ENCODE measurements at regions not wholly inside any gene's neighbourhood (a gene's known extent, or its start where the extent isn't known, plus 50 kb on each side); places are given as distances from the start of the nearest gene placed in this dataset.

DNA sequence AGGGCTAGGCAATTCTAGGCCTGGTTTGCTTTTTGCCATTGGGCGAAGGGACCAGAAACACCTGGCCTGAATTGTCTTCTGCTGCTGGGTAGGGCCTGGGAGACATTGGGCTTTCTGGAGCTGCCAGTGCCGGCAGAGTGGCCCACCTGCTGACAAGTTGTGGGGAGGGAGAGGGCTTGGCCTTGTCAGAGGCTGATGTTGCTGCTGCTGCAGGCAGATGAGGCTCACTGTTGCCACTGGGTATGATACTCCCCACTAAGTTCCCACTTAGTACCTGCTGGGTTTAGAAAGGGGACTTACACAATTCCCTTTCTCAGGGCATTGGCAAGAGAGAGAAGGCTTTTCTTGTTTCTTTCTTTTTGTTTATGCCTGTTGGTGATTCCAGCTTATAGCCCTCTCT, 289.6 kb upstream of the NPVF start:
- TF ChIP-seq SPI1 (IDR thresholded peaks at IDR 0.05; ENCODE audit: borderline replicate concordance, low read depth) (no peak), POLR2AphosphoS5 (IDR thresholded peaks at IDR 0.05; ENCODE audit: low read depth) (no peak), GABPA (IDR thresholded peaks at IDR 0.05; ENCODE audit: low read depth) (no peak)
- TF ChIP-seq, protein P1, sequence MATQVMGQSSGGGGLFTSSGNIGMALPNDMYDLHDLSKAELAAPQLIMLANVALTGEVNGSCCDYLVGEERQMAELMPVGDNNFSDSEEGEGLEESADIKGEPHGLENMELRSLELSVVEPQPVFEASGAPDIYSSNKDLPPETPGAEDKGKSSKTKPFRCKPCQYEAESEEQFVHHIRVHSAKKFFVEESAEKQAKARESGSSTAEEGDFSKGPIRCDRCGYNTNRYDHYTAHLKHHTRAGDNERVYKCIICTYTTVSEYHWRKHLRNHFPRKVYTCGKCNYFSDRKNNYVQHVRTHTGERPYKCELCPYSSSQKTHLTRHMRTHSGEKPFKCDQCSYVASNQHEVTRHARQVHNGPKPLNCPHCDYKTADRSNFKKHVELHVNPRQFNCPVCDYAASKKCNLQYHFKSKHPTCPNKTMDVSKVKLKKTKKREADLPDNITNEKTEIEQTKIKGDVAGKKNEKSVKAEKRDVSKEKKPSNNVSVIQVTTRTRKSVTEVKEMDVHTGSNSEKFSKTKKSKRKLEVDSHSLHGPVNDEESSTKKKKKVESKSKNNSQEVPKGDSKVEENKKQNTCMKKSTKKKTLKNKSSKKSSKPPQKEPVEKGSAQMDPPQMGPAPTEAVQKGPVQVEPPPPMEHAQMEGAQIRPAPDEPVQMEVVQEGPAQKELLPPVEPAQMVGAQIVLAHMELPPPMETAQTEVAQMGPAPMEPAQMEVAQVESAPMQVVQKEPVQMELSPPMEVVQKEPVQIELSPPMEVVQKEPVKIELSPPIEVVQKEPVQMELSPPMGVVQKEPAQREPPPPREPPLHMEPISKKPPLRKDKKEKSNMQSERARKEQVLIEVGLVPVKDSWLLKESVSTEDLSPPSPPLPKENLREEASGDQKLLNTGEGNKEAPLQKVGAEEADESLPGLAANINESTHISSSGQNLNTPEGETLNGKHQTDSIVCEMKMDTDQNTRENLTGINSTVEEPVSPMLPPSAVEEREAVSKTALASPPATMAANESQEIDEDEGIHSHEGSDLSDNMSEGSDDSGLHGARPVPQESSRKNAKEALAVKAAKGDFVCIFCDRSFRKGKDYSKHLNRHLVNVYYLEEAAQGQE (IDR thresholded peaks at IDR 0.05; ENCODE audit: insufficient replicate concordance, low read depth) = no peak
- TF ChIP-seq, protein P2, sequence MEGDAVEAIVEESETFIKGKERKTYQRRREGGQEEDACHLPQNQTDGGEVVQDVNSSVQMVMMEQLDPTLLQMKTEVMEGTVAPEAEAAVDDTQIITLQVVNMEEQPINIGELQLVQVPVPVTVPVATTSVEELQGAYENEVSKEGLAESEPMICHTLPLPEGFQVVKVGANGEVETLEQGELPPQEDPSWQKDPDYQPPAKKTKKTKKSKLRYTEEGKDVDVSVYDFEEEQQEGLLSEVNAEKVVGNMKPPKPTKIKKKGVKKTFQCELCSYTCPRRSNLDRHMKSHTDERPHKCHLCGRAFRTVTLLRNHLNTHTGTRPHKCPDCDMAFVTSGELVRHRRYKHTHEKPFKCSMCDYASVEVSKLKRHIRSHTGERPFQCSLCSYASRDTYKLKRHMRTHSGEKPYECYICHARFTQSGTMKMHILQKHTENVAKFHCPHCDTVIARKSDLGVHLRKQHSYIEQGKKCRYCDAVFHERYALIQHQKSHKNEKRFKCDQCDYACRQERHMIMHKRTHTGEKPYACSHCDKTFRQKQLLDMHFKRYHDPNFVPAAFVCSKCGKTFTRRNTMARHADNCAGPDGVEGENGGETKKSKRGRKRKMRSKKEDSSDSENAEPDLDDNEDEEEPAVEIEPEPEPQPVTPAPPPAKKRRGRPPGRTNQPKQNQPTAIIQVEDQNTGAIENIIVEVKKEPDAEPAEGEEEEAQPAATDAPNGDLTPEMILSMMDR (IDR thresholded peaks at IDR 0.05; ENCODE audit: insufficient read depth, low read length) = no peak
- H3K27ac ChIP-seq (replicated peaks) = no peak overlapping the region
- no peak overlapping the region for H3K4me3 ChIP-seq (replicated peaks; ENCODE audit: insufficient read depth, low read length)
- no peak for DNase-seq (ENCODE audit: low read depth in 1 of 2, low spot score in 1 of 2)
- no peaks in the 10 kb centered on the region for H3K27me3 ChIP-seq (ENCODE audit: insufficient read depth, poor library complexity, severe bottlenecking)

DNA sequence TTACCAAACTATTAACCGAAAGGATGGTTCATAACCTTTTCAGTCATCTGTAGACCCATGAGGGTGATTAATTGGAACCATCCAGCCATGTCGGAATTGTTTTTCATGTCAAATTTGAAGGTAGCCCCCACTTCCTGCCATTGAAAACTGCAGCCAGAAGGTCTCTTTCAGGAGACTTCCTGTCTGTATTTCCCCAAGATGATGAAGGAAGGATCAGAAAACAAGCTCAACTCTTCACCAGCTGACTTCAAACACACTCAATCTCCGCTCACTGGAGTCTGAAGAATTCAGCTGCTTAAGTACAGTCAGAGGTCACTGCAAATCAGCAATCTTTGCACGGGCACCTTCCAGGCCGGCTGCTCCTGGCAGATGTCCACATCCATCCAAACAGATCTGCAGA, 291.7 kb upstream of the NPVF start:
- H3K4me3 ChIP-seq (replicated peaks; ENCODE audit: insufficient read depth, low read length) = no peak overlapping the region
- no peak for DNase-seq (ENCODE audit: low read depth in 1 of 2, low spot score in 1 of 2)

DNA sequence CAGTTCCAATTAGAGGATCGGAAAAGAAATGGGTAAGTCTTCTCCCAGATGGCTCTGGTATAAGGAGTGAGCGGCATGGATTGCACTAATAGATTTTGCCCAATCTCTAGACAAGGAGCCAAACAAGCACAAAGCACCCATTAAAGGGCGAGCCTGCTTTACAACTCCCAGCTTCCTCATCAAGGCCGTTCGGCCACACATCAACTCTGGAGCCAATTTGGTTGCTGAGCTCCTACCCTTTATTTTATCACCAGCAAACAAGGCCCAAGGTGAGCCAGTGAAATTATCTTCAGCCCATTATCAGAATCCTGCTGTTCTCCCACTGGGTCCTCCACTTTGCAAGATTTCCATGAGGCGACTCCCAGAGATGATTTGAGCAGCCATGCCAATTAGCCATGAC, 292.2 kb upstream of the NPVF start:
- Histone ChIP-seq H3K27me3 (ENCODE audit: insufficient read depth, poor library complexity, severe bottlenecking) (no peaks in the 10 kb centered on the region), H3K27ac (replicated peaks) (no peak overlapping the region), H3K4me3 (replicated peaks; ENCODE audit: insufficient read depth, low read length) (no peak overlapping the region)
- no peak for TF ChIP-seq GABPA (IDR thresholded peaks at IDR 0.05; ENCODE audit: low read depth)
- TF ChIP-seq, protein P1 (IDR thresholded peaks at IDR 0.05; ENCODE audit: insufficient replicate concordance, low read depth) = no peak
- TF ChIP-seq, protein P2 (IDR thresholded peaks at IDR 0.05; ENCODE audit: insufficient read depth, low read length) = no peak
- DNase-seq (ENCODE audit: low read depth in 1 of 2, low spot score in 1 of 2) = no peak

More for the DNA sequence above, 291.7 kb upstream of the NPVF start:
- no peaks in the 10 kb centered on the region for H3K27me3 ChIP-seq (ENCODE audit: insufficient read depth, poor library complexity, severe bottlenecking)
- TF ChIP-seq SPI1 (IDR thresholded peaks at IDR 0.05; ENCODE audit: borderline replicate concordance, low read depth) (no peak), POLR2AphosphoS5 (IDR thresholded peaks at IDR 0.05; ENCODE audit: low read depth) (no peak), GABPA (IDR thresholded peaks at IDR 0.05; ENCODE audit: low read depth) (no peak)
- TF ChIP-seq, protein P1 (IDR thresholded peaks at IDR 0.05; ENCODE audit: insufficient replicate concordance, low read depth) = no peak
- TF ChIP-seq, protein P2 (IDR thresholded peaks at IDR 0.05; ENCODE audit: insufficient read depth, low read length) = no peak
- no peak overlapping the region for H3K27ac ChIP-seq (replicated peaks)

Data from HL-60 (cell line).